Sciatic nerve (tissue), 2 donors: ENCODE measurements at regions not wholly inside any gene's neighbourhood (a gene's known extent, or its start where the extent isn't known, plus 50 kb on each side); places are given as distances from the start of the nearest gene placed in this dataset.
"Not testable (repeated sequence)": the region's sequence is repeated elsewhere in the genome, so short reads cannot be mapped to it uniquely, and the experiment has no call there.

ENCODE experiments used
- ATAC-seq: fragments of 200-7000 bp; cut with Tn5 transposase; one replicate; pipeline ENCODE4 v1.9.1; 2020; ENCODE audit warnings: mild to moderate bottlenecking, moderate library complexity
- DNase-seq: peaks from one replicate; pipeline ENCODE4 v3.0.0-alpha.2; 2020; ENCODE audit warnings: low spot score
- intact Hi-C: fragments of 100-400 bp; cut with DNase I; formaldehyde crosslinking; loops from one replicate; pipeline ENCODE4 v1.14.2; 2022
- donor health status: DM: no; HTN: no; CAD: no.
- donor health status: DM: no; HTN: no; CAD: no.

- ATAC-seq (no peak), DNase-seq (no peak)
- intact Hi-C loops, result no loop called here
These were observed 88.6 kb upstream of the BRD7 start for GRCh38 chr16:50457423-50457822.

- no peak for DNase-seq
- no peak for ATAC-seq
- intact Hi-C loops, result no loop called here
These were observed 86.6 kb upstream of the BRD7 start for GRCh38 chr16:50455288-50455845.

GRCh38 chr16:50453446-50453845, 84.7 kb upstream of the BRD7 start:
- no peak for DNase-seq
- intact Hi-C loops, result no loop called here
- ATAC-seq, result no peak

GRCh38 chr16:50451951-50452508, 83.2 kb upstream of the BRD7 start:
- ATAC-seq (no peak), DNase-seq (no peak)
- intact Hi-C loops, result no loop called here

- ATAC-seq (no peak), DNase-seq (no peak)
- intact Hi-C loops, result no loop called here
These were observed 82.2 kb upstream of the BRD7 start for GRCh38 chr16:50450957-50451356.

- intact Hi-C loops, result no loop called here
- ATAC-seq (no peak), DNase-seq (no peak)
These were observed 81.0 kb upstream of the BRD7 start for GRCh38 chr16:50449800-50450199.

GRCh38 chr16:50448981-50449380, 80.2 kb upstream of the BRD7 start:
- ATAC-seq, result no peak
- intact Hi-C loops, result no loop called here
- DNase-seq, result peak; percentile 27

- no peak for ATAC-seq
- DNase-seq, result no peak
- intact Hi-C loops, result no loop called here
These were observed 79.7 kb upstream of the BRD7 start for GRCh38 chr16:50448522-50448921.

GRCh38 chr16:50447386-50447785, 78.6 kb upstream of the BRD7 start:
- DNase-seq, ATAC-seq, intact Hi-C loops: not testable (repeated sequence)

- no peak for ATAC-seq
- DNase-seq, result peak; percentile 17
- intact Hi-C loops, result no loop called here
These were observed 78.1 kb upstream of the BRD7 start for GRCh38 chr16:50446861-50447260.

GRCh38 chr16:50445621-50446555, 77.1 kb upstream of the BRD7 start:
- no peak for ATAC-seq
- no peak for DNase-seq

GRCh38 chr16:50444526-50444925, 75.7 kb upstream of the BRD7 start:
- DNase-seq (no peak), ATAC-seq (no peak)
- intact Hi-C loops, result no loop called here

More at GRCh38 chr16:50445621-50446555, 77.1 kb upstream of the BRD7 start:
- intact Hi-C loops, result no loop called here

- DNase-seq (no peak), ATAC-seq (no peak)
- intact Hi-C loops, result no loop called here
These were observed 73.4 kb upstream of the BRD7 start for GRCh38 chr16:50442221-50442620.

GRCh38 chr16:50441486-50442157, 72.8 kb upstream of the BRD7 start:
- intact Hi-C loops, result no loop called here
- DNase-seq, result no peak
- ATAC-seq, result no peak

GRCh38 chr16:50440991-50441390, 72.2 kb upstream of the BRD7 start:
- intact Hi-C loops, result no loop called here

GRCh38 chr16:50440531-50440930, 71.7 kb upstream of the BRD7 start:
- no peak for DNase-seq

More at GRCh38 chr16:50440991-50441390, 72.2 kb upstream of the BRD7 start:
- no peak for DNase-seq
- no peak for ATAC-seq

GRCh38 chr16:50437769-50438437, 69.1 kb upstream of the BRD7 start:
- DNase-seq (no peak), ATAC-seq (no peak)
- intact Hi-C loops, result no loop called here

More at GRCh38 chr16:50440531-50440930, 71.7 kb upstream of the BRD7 start:
- intact Hi-C loops, result no loop called here
- no peak for ATAC-seq

GRCh38 chr16:50436271-50436670, 67.5 kb upstream of the BRD7 start:
- ATAC-seq, result no peak
- intact Hi-C loops, result no loop called here
- DNase-seq, result no peak

- ATAC-seq (peak; percentile 67), DNase-seq (no peak)
- intact Hi-C loops, result no loop called here
These were observed 66.2 kb upstream of the BRD7 start for GRCh38 chr16:50434872-50435478.
